ENCODE measurements at regions not wholly inside any gene's neighbourhood (a gene's known extent, or its start where the extent isn't known, plus 50 kb on each side); places are given as distances from the start of the nearest gene placed in this dataset.

- TF ChIP-seq POLR2A (IDR thresholded peaks at IDR 0.05; ENCODE audit: low read length) (no peak), GATA1 (IDR thresholded peaks at IDR 0.05; ENCODE audit: low read depth, low read length) (no peak)
These were observed 394.6 kb upstream of the JARID2 start for GRCh38 chr6:14851281-14851680.

Measured in erythroblast (primary cell).